Thoracic aorta (tissue), 2 donors: ENCODE measurements at regions not wholly inside any gene's neighbourhood (a gene's known extent, or its start where the extent isn't known, plus 50 kb on each side); places are given as distances from the start of the nearest gene placed in this dataset.

Experiments
- ATAC-seq: fragments of 150-250 bp; one replicate; pipeline ENCODE4 v1.8.0; 2017; ENCODE audit warnings: low read depth; ENCODE audit not compliant: insufficient number of reproducible peaks, low FRiP score
- DNase-seq: peaks from one replicate; pipeline ENCODE4 v3.0.0-alpha.2; 2020; ENCODE audit warnings: low spot score
- H3K27ac ChIP-seq, 2 donors: fragments of 200-600 bp; sonication (generic); 1 replicate in 1 of 2; 2 replicates in 1 of 2; pipeline ENCODE4 v1.5.1; 2016; ENCODE audit warnings: mild to moderate bottlenecking in 2 of 2, moderate library complexity in 2 of 2
- H3K27me3 ChIP-seq: fragments of 200-600 bp; sonication (generic); replicated peaks from 2 replicates; pipeline ENCODE4 v1.6.0; 2016; ENCODE audit warnings: mild to moderate bottlenecking; ENCODE audit not compliant: insufficient read depth
- H3K36me3 ChIP-seq: fragments of 200-600 bp; sonication (generic); one replicate; pipeline ENCODE4 v1.5.1; 2016
- H3K4me1 ChIP-seq, 2 donors: fragments of 200-600 bp; sonication (generic); 1 replicate in 1 of 2; 2 replicates in 1 of 2; pipeline versions ENCODE4 v1.5.1 to v1.6.0; 2016; ENCODE audit warnings: low read depth in 2 of 2, mild to moderate bottlenecking in 1 of 2; ENCODE audit not compliant: control insufficient read depth in 1 of 2
- H3K4me3 ChIP-seq: fragments of 200-600 bp; sonication (generic); 2 replicates; pipeline ENCODE4 v1.5.1; 2016; ENCODE audit warnings: mild to moderate bottlenecking
- H3K9me3 ChIP-seq: fragments of 200-600 bp; sonication (generic); 2 replicates; pipeline ENCODE4 v1.5.1; 2016
- TF ChIP-seq, protein P1 (sequence below): fragments of 200-600 bp; sonication (generic); IDR thresholded peaks from one replicate; pipeline ENCODE4 v1.5.1; 2019; ENCODE audit warnings: antibody characterized with exemption

DNA sequence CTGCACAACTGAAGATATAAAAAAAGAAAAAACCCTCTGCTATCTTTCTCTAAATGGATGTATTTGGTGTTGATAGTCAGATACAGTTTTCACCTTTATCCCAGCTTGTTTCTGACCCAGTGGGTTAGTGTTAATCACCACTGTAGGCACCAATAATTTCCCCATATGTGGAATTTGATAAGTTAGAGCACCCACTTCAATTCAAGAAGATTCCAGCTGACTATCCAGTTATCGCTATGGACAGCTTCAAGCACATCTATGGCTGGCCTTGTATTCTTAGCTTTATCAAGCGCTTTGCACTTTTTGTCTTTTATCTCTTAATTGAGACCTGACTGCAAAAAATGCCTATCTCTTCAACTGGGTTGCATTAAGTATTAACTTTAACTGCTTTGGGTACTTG is 200.4 kb downstream of the NR4A2 start:
- H3K27ac ChIP-seq, result no peak overlapping the region
- H3K4me3 ChIP-seq, result no peak overlapping the region
- TF ChIP-seq, protein P1, sequence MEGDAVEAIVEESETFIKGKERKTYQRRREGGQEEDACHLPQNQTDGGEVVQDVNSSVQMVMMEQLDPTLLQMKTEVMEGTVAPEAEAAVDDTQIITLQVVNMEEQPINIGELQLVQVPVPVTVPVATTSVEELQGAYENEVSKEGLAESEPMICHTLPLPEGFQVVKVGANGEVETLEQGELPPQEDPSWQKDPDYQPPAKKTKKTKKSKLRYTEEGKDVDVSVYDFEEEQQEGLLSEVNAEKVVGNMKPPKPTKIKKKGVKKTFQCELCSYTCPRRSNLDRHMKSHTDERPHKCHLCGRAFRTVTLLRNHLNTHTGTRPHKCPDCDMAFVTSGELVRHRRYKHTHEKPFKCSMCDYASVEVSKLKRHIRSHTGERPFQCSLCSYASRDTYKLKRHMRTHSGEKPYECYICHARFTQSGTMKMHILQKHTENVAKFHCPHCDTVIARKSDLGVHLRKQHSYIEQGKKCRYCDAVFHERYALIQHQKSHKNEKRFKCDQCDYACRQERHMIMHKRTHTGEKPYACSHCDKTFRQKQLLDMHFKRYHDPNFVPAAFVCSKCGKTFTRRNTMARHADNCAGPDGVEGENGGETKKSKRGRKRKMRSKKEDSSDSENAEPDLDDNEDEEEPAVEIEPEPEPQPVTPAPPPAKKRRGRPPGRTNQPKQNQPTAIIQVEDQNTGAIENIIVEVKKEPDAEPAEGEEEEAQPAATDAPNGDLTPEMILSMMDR, result no peak
- H3K9me3 ChIP-seq, result no peaks in the 10 kb centered on the region
- no peaks in the 10 kb centered on the region for H3K4me1 ChIP-seq
- ATAC-seq (no peak), DNase-seq (no peak)
- no peaks in the 10 kb centered on the region for H3K27me3 ChIP-seq
- no peaks in the 10 kb centered on the region for H3K36me3 ChIP-seq

DNA sequence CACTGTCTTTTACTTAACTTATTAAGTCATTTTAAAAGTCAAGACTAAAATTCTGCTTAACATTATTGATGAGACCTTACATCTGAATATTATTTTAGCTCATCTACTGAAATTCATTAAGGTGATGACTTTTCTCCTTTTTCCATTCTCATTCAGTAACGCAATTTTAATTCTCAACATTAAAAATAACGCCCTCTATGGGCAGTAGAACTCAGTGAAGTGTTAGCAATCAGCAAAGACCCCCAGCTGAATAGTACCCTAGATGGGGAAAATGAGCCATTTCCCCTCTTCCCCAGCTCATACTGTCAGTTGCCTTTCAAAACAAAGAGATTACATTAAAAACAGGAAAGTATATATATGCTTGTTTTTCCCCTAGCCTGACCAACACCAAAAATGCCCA is 203.3 kb downstream of the NR4A2 start:
- Histone ChIP-seq H3K27me3 (no peaks in the 10 kb centered on the region), H3K4me3 (no peak overlapping the region), H3K36me3 (no peaks in the 10 kb centered on the region), H3K27ac (no peak overlapping the region), H3K9me3 (no peaks in the 10 kb centered on the region), H3K4me1 (no peaks in the 10 kb centered on the region)
- DNase-seq, result no peak
- TF ChIP-seq, protein P1, result no peak
- ATAC-seq, result no peak

DNA sequence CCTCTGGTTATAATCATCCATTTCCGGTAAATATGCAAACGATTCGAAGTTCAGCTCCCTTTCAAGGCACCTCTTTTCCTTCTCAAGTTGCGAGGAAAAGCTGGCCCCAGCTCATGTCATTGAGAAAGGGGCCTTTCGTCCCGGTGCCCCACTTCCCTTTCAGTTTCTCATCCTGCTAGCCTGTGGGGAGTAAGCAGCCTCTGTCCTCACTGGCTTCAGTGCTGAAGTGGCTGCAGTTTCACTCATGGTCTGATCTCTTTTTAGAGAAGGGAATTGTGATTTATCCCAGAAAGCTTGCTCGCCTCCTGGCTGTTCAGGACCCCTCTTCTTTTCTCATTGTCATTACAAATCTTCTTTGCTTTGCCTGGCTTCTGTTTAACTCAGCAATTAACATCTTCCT is 207.5 kb downstream of the NR4A2 start:
- Histone ChIP-seq H3K4me3 (no peak overlapping the region), H3K9me3 (no peaks in the 10 kb centered on the region), H3K36me3 (no peaks in the 10 kb centered on the region), H3K27me3 (no peaks in the 10 kb centered on the region), H3K27ac (no peak overlapping the region), H3K4me1 (no peaks in the 10 kb centered on the region)
- no peak for DNase-seq
- no peak for ATAC-seq
- TF ChIP-seq, protein P1, result no peak

DNA sequence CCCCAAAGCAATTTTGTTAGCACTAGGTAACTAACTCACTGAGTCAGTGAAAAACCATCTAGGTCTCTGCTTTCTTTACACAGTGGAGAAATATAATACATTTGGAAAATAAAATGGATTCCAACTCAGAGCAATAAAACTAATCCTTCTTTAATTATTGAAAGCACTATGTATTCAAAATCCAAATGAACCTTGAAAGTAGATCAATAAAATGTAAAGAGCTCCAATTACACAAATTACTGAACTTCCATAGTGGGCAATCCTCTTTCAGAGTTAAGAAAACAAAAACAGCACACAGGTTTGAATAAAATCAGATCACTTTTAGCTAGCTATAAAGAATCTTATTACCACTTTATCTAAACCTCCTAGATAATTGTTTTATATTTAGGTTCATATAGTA is 208.1 kb downstream of the NR4A2 start:
- Histone ChIP-seq H3K4me1 (no peaks in the 10 kb centered on the region), H3K4me3 (no peak overlapping the region), H3K36me3 (no peaks in the 10 kb centered on the region), H3K27me3 (no peaks in the 10 kb centered on the region), H3K27ac (no peak overlapping the region), H3K9me3 (no peaks in the 10 kb centered on the region)
- DNase-seq (no peak), ATAC-seq (no peak)
- TF ChIP-seq, protein P1, result no peak

DNA sequence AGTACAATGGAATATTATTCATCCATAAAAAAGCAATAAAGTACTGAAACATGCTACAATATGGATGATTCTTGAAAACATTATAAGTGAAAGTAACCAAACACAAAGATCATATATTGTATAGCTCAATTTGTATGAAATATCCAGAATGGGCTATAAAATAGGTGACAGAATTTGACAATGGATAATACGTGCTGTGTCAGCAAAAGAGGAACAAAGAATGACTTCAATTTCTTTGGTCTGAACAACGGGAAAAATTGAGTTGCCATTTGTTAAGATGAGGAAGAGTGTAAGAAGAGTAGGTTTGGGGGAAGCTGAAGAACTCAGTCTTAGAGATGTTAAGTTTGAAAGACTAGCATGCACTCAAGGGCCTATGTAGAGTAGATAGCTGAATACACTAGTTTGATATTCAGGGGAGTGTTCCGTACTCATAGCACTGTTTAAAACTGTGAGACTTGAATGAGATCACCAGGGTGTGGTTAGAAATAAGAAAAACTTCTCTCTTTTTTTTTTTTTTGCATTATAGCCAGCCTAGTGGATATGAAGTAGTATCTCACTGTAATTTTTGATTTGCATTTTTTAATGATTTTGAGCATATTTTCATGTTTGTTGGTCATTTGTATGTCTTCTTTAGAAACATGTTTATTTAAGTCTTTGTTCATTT is 213.6 kb downstream of the NR4A2 start:
- Histone ChIP-seq H3K36me3 (no peaks in the 10 kb centered on the region), H3K9me3 (no peaks in the 10 kb centered on the region), H3K4me1 (no peaks in the 10 kb centered on the region), H3K27me3 (no peaks in the 10 kb centered on the region), H3K4me3 (no peak overlapping the region), H3K27ac (no peak overlapping the region)
- TF ChIP-seq, protein P1, result no peak
- ATAC-seq (no peak), DNase-seq (no peak)
